OCI-LY7 (cell line): ENCODE measurements at regions not wholly inside any gene's neighbourhood (a gene's known extent, or its start where the extent isn't known, plus 50 kb on each side); places are given as distances from the start of the nearest gene placed in this dataset.

ENCODE experiments used
- BruUV-seq: library from RNA; stranded (reverse); fragments of 400-500 nt; replicated peaks from 2 replicates; lab custom pipeline; 2021; lab: Mats Ljungman, UMichigan
- CTCF ChIA-PET: fragments of 300-600 bp; sonication (Branson Sonifier 250); formaldehyde crosslinking; loops from one replicate; lab custom pipeline; 2022; ENCODE audit warnings: antibody characterized with exemption; ENCODE audit not compliant: unreplicated experiment; lab: Charles Lee
- POLR2A ChIA-PET: fragments of 300-600 bp; sonication (Branson Sonifier 250); formaldehyde crosslinking; loops from one replicate; lab custom pipeline; 2022; ENCODE audit warnings: antibody characterized with exemption; lab: Charles Lee
- DNase-seq: peaks from one replicate; pipeline ENCODE4 v3.0.0-alpha.2; 2015; ENCODE audit warnings: low spot score
- H2AFZ ChIP-seq: fragments of 200-600 bp; sonication (generic), shearing (Covaris generic); 2 replicates; pipeline ENCODE4 v1.6.1; 2014; ENCODE audit warnings: mild to moderate bottlenecking, antibody characterized with exemption, low read length, moderate library complexity
- H3K27ac ChIP-seq: fragments of 200-600 bp; sonication (generic); 2 replicates; pipeline ENCODE4 v1.5.1; 2014; ENCODE audit warnings: mixed run types, low read depth, mild to moderate bottlenecking, moderate library complexity, low read length, inconsistent platforms; ENCODE audit not compliant: poor library complexity, severe bottlenecking
- H3K36me3 ChIP-seq: fragments of 200-600 bp; sonication (generic); 2 replicates; pipeline ENCODE4 v1.6.1; 2014; ENCODE audit warnings: mild to moderate bottlenecking, antibody characterized with exemption, low read length, moderate library complexity, mixed read lengths; ENCODE audit not compliant: insufficient read depth
- H3K4me1 ChIP-seq: fragments of 200-600 bp; sonication (generic); 2 replicates; pipeline ENCODE4 v1.5.1; 2014; ENCODE audit warnings: mild to moderate bottlenecking, low read length; ENCODE audit not compliant: insufficient read depth, poor library complexity, severe bottlenecking
- H3K4me2 ChIP-seq: fragments of 200-600 bp; sonication (generic); 2 replicates; pipeline ENCODE4 v1.6.1; 2014; ENCODE audit warnings: mild to moderate bottlenecking, low read length
- H3K4me3 ChIP-seq: fragments of 200-600 bp; sonication (generic); 2 replicates; pipeline ENCODE4 v1.5.1; 2014; ENCODE audit warnings: mild to moderate bottlenecking, low read depth, low read length; ENCODE audit not compliant: poor library complexity, severe bottlenecking
- H3K79me2 ChIP-seq: fragments of 200-600 bp; sonication (generic); 2 replicates; pipeline ENCODE4 v1.6.1; 2016; ENCODE audit warnings: low read depth, mild to moderate bottlenecking, low read length, moderate library complexity, mixed read lengths; ENCODE audit not compliant: insufficient read depth
- H3K9me2 ChIP-seq: fragments of 200-600 bp; sonication (generic); 2 replicates; pipeline ENCODE4 v1.6.1; 2016; ENCODE audit warnings: mild to moderate bottlenecking, low read length, mixed read lengths; ENCODE audit not compliant: insufficient read depth
- H3K9me3 ChIP-seq: fragments of 200-600 bp; sonication (generic); 2 replicates; pipeline ENCODE4 v1.6.1; 2014; ENCODE audit warnings: mild to moderate bottlenecking, mixed run types, low read length, mixed read lengths
- H4K20me1 ChIP-seq: fragments of 200-600 bp; sonication (generic); 2 replicates; pipeline ENCODE4 v1.6.1; 2014; ENCODE audit warnings: mild to moderate bottlenecking, antibody characterized with exemption, low read length, moderate library complexity, mixed read lengths; ENCODE audit not compliant: insufficient read depth
- CTCF ChIP-seq: fragments of 200-600 bp; sonication (generic); conservative IDR thresholded peaks from 2 replicates; pipeline ENCODE4 v1.5.1; 2014; ENCODE audit warnings: mild to moderate bottlenecking, antibody characterized with exemption, low read length, moderate library complexity, mixed read lengths
- EZH2phosphoT487 ChIP-seq: fragments of 200-600 bp; sonication (generic); IDR thresholded peaks from 2 replicates; pipeline ENCODE4 v1.6.1; 2018; ENCODE audit warnings: low read depth, borderline replicate concordance, mild to moderate bottlenecking, mixed run types, antibody characterized with exemption, low read length, moderate library complexity, mixed read lengths
- intact Hi-C: fragments of 100-400 bp; cut with micrococcal nuclease; formaldehyde crosslinking; loops from one replicate; pipeline ENCODE4 v1.10.0; 2022; ENCODE audit not compliant: unreplicated experiment

GRCh38 chr20:20835897-20836296 lies 123.5 kb upstream of the RALGAPA2 start:
- intact Hi-C loops = loop anchor here (5.0 kb wide), 1 partner anchor 671 kb away; no protein-coding TSS in a partner anchor
- ChIA-PET CTCF (no interaction called here), POLR2A (interaction anchor here (0.7 kb wide), 1 partner anchor 619 kb away, joined by 3 read pairs; no protein-coding TSS in a partner anchor)
- Histone ChIP-seq H3K27ac (no peak overlapping the region), H3K36me3 (no peaks in the 10 kb centered on the region), H3K4me3 (no peak overlapping the region), H3K4me2 (no peak overlapping the region), H4K20me1 (no peaks in the 10 kb centered on the region), H2AFZ (no peak overlapping the region), H3K9me3 (no peaks in the 10 kb centered on the region), H3K79me2 (no peaks in the 10 kb centered on the region), H3K9me2 (no peaks in the 10 kb centered on the region), H3K4me1 (no peaks in the 10 kb centered on the region)
- no TSS peak for BruUV-seq
- TF ChIP-seq CTCF (no peak), EZH2phosphoT487 (no peak)
- no peak for DNase-seq

GRCh38 chr20:20834008-20834407 lies 121.6 kb upstream of the RALGAPA2 start:
- CTCF ChIA-PET = no interaction called here
- no peaks in the 10 kb centered on the region for H3K36me3 ChIP-seq
- no peak for DNase-seq
- H3K4me1 ChIP-seq = no peaks in the 10 kb centered on the region
- H4K20me1 ChIP-seq = no peaks in the 10 kb centered on the region
- no peak overlapping the region for H3K27ac ChIP-seq
- BruUV-seq = no TSS peak
- POLR2A ChIA-PET = no interaction called here
- intact Hi-C loops = no loop called here
- H3K79me2 ChIP-seq = no peaks in the 10 kb centered on the region
- H2AFZ ChIP-seq = no peak overlapping the region
- no peak overlapping the region for H3K4me3 ChIP-seq
- no peaks in the 10 kb centered on the region for H3K9me3 ChIP-seq
- H3K4me2 ChIP-seq = no peak overlapping the region
- TF ChIP-seq CTCF (no peak), EZH2phosphoT487 (no peak)
- H3K9me2 ChIP-seq = no peaks in the 10 kb centered on the region

GRCh38 chr20:20832715-20833114 lies 120.3 kb upstream of the RALGAPA2 start:
- Histone ChIP-seq H3K9me2 (no peaks in the 10 kb centered on the region), H3K9me3 (no peaks in the 10 kb centered on the region), H3K36me3 (no peaks in the 10 kb centered on the region), H3K27ac (no peak overlapping the region), H2AFZ (no peak overlapping the region), H4K20me1 (no peaks in the 10 kb centered on the region), H3K79me2 (no peaks in the 10 kb centered on the region), H3K4me3 (no peak overlapping the region), H3K4me2 (no peak overlapping the region), H3K4me1 (no peaks in the 10 kb centered on the region)
- no peak for TF ChIP-seq EZH2phosphoT487
- no peak for TF ChIP-seq CTCF
- ChIA-PET POLR2A (interaction anchor here (0.7 kb wide), 1 partner anchor 27 kb away, joined by 3 read pairs; no protein-coding TSS in a partner anchor), CTCF (no interaction called here)
- no TSS peak for BruUV-seq
- no peak for DNase-seq
- intact Hi-C loops = no loop called here
